HG03045 (cell line): ENCODE measurements at regions not wholly inside any gene's neighbourhood (a gene's known extent, or its start where the extent isn't known, plus 50 kb on each side); places are given as distances from the start of the nearest gene placed in this dataset.
"Not testable (repeated sequence)": the region's sequence is repeated elsewhere in the genome, so short reads cannot be mapped to it uniquely, and the experiment has no call there.

ENCODE experiments used
- ATAC-seq: cut with Tn5 transposase; IDR thresholded peaks from one replicate; pipeline ENCODE4 v1.9.1; 2021; ENCODE audit warnings: mild to moderate bottlenecking, moderate library complexity; ENCODE audit not compliant: unreplicated experiment

- ATAC-seq = no peak
Measured at GRCh38 chr2:35204323-35204722, 1151.3 kb upstream of the CRIM1 start.

- ATAC-seq = no peak
Measured at GRCh38 chr2:35199298-35199697, 1156.3 kb upstream of the CRIM1 start.

- no peak for ATAC-seq
Measured at GRCh38 chr2:35185861-35186412, 1169.6 kb upstream of the CRIM1 start.

- ATAC-seq = no peak
Measured at GRCh38 chr2:35184471-35184870, 1171.1 kb upstream of the CRIM1 start.

- ATAC-seq = not testable (repeated sequence)
Measured at GRCh38 chr2:35176726-35177125, 1178.9 kb upstream of the CRIM1 start.

- no peak for ATAC-seq
Measured at GRCh38 chr2:35174845-35175244, 1180.7 kb upstream of the CRIM1 start.

GRCh38 chr2:35172687-35173086 lies 1182.9 kb upstream of the CRIM1 start:
- no peak for ATAC-seq

- no peak for ATAC-seq
Measured at GRCh38 chr2:35168351-35168750, 1187.2 kb upstream of the CRIM1 start.

GRCh38 chr2:35163948-35164347 lies 1191.6 kb upstream of the CRIM1 start:
- no peak for ATAC-seq

- no peak for ATAC-seq
Measured at GRCh38 chr2:35160871-35161270, 1194.7 kb upstream of the CRIM1 start.

GRCh38 chr2:35125871-35126270 lies 1229.7 kb upstream of the CRIM1 start:
- ATAC-seq = no peak

GRCh38 chr2:35125278-35125677 lies 1230.3 kb upstream of the CRIM1 start:
- ATAC-seq = no peak

- no peak for ATAC-seq
Measured at GRCh38 chr2:35116151-35116550, 1239.4 kb upstream of the CRIM1 start.

- ATAC-seq = no peak
Measured at GRCh38 chr2:35114765-35115164, 1240.8 kb upstream of the CRIM1 start.

GRCh38 chr2:35112367-35112766 lies 1243.2 kb upstream of the CRIM1 start:
- not testable (repeated sequence) for ATAC-seq

- ATAC-seq = no peak
Measured at GRCh38 chr2:35104309-35104708, 1251.3 kb upstream of the CRIM1 start.

- ATAC-seq = no peak
Measured at GRCh38 chr2:35099342-35099741, 1256.2 kb upstream of the CRIM1 start.

GRCh38 chr2:35082072-35082471 lies 1273.5 kb upstream of the CRIM1 start:
- no peak for ATAC-seq

GRCh38 chr2:35081622-35082015 lies 1274.0 kb upstream of the CRIM1 start:
- no peak for ATAC-seq

GRCh38 chr2:35081001-35081621 lies 1274.5 kb upstream of the CRIM1 start:
- ATAC-seq = no peak

- no peak for ATAC-seq
Measured at GRCh38 chr2:35080231-35080910, 1275.2 kb upstream of the CRIM1 start.

GRCh38 chr2:35067420-35067819 lies 1288.2 kb upstream of the CRIM1 start:
- no peak for ATAC-seq
